Globus pallidus (tissue), 1 donor: ENCODE measurements at regions not wholly inside any gene's neighbourhood (a gene's known extent, or its start where the extent isn't known, plus 50 kb on each side); places are given as distances from the start of the nearest gene placed in this dataset.
A peak's percentile ranks its signal among the peaks of the same experiment; 100 is the strongest.
"Not testable (repeated sequence)": the region's sequence is repeated elsewhere in the genome, so short reads cannot be mapped to it uniquely, and the experiment has no call there.

Experiments
- DNase-seq: peaks from one replicate; pipeline ENCODE4 v3.0.0-alpha.2; 2015; ENCODE audit warnings: low spot score

DNA sequence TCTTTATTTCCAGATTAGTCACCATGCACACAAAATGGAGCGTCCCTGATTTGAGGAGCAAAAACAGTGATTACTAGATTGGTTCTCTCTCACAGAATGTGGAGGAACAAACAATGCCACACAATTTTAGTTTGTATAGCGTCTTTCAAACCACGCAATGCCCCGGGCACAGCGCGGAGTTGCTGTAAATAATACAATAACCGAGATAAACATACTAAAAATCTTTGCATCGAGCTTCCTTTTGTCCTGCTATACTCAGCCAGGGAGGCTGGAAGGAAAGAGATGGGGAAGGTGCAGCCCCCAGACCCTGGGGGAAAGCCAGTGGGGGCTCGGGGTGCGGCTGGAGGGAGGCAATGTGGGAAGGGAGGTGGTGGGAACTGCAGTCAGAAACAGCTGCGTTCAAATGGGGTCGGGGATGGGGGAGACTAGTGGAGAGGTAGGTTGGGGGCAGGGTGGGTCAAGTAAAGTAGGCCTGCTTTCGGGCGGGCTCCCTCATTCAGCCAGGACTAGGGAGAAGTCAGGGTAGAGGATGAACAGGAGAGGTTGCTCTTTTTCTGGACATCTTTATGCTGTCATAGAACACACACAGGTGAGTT is 366.3 kb downstream of the RPS6KC1 start:
- DNase-seq: no peak

DNA sequence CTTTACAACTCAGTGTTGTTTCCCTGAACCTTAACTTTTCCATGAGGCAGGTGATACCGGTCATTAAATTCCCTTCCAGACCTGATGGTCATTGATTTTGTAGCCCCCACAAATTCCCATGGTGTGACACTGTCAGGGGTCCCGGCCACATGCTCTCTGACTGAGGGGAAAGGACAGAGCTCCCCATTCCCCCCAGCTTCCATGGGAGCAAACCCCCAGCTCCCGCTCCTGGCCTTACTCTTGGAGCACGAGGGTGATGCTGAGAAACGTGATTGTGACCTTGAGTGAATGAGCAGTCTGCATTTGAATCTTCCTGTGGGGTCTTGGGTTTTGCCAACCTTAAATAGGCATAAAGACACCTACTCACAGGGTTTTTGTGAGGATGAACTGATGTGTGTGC is 366.8 kb downstream of the RPS6KC1 start:
- no peak for DNase-seq

DNA sequence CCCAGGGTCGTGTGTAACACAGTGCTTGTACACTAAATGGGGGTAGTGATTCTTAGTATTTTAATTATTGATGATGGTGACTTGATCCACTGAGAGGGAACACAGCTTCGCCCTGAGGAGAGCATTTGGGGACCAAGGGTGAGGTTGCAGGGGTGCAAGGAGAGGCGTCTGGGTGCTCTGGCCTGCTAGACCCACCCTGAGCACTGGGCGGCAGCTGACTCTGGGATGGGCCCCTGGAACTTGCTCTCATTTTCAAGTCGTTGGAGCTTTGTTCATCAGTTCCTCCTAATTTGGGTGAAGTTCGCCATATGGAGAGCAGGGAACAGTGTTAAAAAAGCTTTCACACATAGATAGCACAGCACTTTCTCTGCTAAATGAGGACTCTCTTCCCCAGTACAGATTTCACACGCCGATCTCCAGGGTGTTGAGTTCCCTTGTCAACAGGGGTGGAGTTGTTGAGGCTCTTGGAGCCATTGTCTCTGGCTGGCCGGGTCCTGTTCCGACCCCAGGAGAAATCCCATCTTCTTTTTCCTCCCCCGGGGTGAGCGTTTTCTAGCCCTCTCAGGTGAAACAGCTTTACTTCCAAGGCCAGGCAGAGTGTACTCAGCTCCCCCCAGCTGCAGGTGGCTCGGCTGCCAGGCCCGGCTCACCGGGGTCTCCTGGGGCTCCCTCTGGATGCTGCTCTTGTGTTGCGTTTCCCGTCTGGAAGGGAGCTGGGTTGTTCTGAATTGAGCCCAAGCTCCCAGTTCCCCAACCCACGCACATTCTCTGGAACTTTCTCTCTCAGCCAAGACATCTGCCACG is 367.4 kb downstream of the RPS6KC1 start:
- DNase-seq: no peak

DNA sequence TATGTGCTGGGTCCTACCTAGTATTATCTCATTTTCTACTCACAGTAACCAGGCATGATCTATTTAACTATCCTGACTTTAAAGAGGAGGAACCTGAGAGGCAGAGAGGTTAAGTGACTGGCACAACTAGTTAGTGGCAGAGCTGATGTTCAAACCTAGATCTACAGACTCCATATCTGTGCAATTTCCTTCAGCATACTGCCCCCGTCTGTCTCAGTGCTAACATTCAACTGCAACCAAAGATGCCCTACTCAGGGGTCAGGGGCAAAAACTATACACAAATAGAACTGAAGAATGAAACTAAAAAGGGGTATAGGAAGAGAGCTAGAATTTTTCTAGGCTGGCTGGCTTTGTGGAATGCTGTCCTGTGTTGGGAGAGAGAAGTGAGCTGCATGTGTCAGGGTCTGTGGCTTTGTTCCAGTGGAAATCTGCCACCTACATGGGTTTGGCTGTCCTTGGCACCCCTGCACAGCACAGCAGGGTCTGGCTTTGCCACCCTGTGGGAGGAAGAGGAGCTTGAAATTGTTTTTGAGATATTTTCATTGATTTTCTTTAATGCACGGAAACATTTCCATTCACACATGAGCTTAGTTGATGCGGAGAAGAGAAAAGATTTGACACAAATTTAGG is 368.5 kb downstream of the RPS6KC1 start:
- no peak for DNase-seq

DNA sequence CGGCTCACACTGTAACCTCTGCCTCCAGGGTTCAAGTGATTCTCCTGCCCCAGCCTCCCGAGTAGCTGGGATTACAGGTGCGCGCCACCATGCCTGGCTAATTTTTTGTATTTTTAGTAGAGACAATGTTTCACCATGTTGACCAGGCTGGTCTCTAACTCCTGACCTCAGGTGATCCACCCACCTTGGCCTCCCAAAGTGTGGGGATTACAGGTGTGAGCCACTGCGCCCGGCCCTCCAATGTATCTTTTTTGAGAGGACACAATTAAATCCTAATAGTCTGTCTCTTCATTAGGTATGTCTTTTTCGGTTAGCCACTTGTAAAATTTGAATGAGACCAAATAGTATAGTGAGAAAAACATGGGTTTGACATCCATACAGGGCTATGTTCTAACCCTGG is 370.1 kb downstream of the RPS6KC1 start:
- not testable (repeated sequence) for DNase-seq

DNA sequence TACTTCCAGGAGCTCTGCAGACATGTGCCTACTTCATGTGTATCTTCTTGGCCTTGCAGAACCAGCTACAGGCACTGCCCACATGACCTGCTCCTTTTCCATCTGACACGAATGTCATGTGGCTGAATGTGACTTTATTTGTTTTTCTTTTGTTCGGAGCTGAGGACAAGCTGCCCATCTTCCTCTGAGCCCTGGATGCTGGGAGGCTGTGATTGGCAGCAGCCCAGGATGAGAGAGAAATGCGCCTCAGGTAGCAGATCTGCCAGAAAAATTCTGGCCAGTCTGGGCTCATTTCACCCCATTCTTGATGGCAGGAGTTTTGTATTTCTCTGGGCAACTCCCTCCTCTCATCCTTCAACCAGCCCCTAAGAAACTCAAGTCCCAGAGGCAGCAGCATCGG is 372.0 kb downstream of the RPS6KC1 start:
- DNase-seq: no peak

DNA sequence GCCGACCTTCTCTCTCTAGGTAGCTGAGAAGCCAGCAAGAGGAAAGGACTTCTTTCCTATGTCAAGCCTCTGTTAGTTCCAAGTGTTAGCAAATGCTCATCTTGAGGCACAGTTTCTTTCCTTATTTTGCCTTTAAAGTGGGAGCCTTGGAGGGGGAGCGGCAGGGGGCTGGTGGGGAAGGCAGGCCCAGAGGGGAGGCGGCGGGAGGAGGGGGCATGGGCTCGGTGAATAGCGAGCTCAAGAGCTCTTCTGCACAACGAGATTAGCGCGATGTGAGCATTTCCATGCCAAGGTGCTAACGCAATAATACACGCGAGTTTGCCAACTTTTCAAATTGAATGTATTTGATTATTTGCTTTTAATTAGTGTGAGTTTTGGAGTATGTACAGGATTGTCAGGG is 372.6 kb downstream of the RPS6KC1 start:
- no peak for DNase-seq

DNA sequence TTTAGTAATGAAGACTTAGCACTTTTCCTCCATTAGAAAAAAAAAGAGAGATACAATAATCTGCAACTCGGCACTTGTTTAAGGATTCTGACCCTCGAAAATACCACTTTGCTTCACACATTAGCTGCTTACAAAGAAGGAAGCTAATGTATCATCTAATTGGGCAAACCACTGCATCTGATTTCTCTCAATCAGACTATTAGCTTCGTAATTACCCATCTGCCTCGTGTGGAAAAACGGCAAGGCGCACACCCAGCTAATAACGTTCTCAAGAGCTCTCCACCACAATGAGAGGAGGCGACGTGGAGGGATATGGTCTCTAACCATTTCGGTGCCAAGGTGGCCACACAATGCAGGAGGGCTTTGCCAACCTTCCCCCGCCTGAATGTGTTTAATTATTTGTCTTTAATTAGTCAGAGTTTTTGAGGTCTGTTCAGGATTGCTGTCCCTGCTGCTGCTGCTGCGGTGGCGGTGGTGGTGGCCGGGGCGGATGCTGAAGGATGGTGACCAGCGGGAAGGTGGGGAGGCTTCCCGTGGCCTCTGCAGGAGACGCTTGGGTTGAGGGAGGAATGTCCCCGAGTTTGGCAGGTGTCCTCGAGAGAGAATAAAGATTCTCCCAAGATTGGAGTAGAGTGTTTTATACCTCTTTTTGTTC is 374.5 kb downstream of the RPS6KC1 start:
- DNase-seq: no peak

DNA sequence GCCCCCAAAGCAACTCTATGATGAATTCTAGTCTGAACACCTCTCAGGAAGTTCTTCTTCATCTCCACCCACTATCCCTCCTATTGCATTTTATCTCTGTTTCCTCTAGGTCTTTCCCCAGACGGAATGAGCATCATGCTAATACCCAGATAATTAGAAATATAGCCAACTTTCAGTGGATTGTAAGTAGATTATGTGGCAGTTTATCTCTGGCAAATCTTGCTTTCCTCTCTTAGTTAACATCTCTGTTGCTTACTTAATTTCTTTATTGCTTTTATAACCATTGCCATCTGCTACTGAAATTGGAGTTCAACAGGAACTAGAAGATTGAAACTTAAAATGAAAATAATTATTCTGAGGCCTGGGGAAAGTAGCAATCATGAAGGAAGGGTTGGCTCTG is 378.6 kb downstream of the RPS6KC1 start:
- DNase-seq: no peak

DNA sequence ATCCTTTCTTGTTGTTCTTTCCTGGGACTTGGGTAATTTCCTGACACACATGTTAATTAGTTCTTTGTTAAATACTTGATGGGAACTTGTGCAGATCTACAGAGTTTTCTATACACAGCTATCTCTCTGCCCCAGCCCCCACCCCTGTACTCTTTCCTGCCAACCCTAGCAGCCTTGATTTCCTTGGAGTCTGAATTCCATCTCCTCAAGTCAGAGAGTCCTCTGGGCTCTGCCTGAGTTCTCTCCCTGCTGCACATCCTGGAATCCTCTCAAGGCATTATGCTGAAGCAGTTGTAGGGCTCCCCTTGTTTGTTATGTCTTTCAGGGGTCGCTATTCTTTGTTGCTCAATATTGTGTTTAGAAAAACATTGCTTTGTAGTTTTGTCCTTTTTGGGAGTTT is 384.7 kb downstream of the RPS6KC1 start:
- DNase-seq: no peak

DNA sequence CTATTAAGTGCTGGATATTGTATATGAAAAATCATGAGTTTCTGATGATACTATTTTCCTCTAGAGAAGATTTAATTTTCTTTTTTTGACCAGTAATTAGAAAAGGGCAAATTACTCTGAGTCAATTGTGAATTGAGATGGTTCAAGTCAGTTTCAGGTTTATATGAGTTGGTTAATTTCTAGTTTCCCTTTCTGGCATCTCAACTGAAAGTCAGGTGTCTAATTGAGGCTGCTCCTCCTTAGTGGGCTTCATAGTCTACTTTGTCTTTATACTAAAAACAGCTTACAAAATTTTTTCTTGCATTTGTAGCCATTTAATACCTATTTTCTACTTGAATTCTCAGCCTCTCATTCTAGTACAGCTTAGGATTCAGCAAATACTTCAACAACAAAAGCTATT is 387.3 kb downstream of the RPS6KC1 start:
- DNase-seq: no peak

DNA sequence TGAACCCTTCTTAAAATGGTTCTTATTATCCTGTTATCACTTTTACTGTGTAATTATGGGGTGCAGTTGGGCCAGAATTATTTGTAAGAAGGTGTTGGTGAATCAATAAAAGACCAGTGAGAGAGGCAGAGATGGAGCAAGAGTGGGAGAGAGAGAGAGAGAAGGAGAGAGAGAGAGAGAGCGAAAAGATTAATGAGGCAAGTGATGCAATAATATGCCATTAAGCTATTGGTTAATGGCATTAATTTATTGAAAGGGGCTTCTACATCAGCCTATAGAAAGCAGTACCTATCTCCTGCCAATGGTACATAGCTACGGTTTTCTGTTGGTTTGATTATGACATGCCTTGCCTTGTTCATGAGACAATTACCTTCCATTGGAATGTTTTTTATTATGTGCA is 388.7 kb downstream of the RPS6KC1 start:
- DNase-seq: no peak

DNA sequence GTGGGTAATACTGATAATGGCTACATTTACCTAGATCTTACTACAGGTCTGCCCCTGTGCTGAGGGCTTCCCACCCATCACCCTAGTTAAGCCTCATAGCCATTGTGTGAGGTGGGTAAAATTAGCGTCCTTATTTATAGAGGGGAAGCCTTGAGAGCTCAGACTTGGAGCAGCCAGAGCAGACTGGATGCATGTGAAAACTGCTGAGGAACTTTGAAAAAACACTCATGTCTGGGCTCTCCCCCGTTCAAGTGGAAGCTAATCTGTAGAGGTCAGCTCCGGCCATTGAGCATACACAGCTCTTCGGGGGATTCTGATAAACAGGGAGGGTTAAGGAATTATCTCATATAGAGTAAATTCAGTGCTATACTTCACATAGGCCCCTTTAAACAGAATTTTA is 389.7 kb downstream of the RPS6KC1 start:
- DNase-seq: no peak

DNA sequence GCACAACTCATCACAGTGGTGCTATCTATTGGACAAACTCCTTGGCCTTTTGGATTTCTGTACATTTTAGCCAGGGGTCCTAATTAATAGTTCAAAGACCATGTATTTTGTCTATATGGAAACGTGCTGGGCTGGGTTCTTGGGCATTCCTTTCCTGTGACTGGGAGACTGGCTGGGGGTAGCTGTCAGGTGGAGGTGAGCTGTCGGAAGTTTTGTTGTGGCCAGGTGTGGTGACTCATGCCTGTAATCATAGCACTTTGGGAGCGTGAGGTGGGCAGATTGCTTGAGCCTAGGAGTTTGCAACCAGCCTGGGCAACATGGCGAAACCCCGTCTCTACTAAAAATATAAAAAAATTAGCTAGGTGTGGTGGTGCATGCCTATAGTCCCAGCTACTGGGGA is 392.4 kb downstream of the RPS6KC1 start:
- DNase-seq: no peak

DNA sequence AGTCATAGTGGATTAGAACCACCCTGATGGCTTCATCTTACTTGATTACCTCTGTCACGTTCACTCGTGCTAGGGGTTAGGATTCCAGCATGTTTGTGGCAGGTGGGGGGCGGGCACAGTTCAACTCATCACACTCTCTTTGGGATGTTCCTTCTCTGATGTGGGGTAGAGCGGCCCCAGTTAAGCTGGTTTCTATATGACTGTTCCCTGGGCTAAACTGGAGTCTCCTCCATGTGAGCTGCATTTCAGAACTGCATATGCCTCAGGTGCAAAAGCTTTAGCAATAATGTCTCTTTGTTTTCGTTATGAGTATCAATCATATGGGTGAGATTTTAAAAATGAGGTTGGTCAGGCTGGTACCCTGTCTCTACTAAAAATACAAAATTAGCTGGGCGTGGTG is 393.2 kb downstream of the RPS6KC1 start:
- no peak for DNase-seq

DNA sequence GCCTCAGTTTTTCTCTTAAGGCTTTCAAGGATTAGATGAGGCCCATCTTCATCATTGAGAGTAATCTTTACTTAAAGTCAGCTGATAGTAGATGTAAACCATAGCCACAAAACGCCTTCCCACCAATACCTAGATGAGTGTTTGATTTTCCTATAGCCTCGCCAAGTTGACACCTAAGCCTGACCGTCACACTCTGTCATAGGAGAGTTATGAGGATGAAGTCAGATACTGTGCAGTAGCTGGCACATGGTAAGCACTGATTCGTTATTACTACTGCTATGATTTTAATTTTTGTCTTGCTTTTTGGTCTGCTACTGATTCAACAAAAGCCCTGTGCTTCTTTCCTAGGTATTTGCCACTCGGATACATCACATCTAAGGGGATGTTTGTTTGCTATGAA is 395.5 kb downstream of the RPS6KC1 start:
- no peak for DNase-seq

DNA sequence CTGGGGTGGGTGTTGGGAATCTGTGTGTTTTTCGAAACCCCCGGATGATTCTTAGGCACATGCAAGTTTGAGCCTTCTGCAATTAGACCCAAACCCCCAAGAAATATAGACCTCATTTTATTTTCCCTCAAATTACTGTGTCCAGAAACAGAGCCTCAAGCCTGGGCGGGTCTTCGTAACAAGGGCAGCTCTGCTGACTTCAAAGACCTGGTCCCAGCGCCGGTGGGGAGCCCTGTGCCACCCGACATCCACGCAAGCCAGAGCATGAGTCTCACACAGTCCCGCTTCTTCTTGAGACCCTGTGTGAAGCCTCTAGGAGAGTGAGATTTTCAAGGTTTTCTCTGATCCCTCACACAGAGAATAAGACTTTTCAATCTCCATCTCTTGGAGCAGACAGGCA is 397.3 kb downstream of the RPS6KC1 start:
- no peak for DNase-seq

DNA sequence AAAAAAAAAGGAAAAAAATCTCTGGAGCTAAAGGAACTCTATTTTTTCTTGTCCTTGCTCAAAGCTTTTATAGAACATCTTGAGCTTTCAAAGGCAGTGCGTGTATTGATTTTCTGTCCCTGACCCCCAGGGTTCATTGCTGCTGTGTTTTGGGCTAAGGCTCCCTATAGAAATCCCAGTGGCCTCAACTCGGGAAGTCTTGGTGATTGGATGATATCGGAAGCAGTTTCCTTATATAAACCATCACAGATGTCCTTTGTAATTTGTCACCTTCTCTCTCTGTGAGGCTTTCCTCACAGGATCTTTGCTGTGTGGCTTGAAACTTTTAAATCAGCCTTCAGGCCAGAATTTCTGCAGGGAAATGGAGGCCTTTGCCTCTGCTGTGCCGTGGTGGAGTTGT is 397.7 kb downstream of the RPS6KC1 start:
- no peak for DNase-seq

DNA sequence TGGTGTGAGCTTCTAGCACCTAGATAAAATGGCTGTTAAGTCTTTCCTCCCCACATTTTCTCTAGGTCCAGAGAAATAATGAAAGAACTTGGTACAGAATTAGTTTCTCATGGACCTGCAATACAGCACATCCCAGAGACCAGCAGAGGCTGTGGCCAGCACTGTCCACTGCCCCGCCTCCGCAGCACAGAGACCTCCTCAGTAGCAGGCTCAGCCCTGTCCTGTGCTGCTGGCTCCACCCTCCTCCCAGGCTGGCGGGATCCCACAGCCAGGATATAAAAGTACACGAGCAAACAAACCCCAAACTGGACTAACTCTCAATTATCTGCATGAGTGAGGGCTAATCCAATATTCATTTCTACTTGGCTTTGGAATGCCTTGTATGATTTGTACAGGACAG is 401.5 kb downstream of the RPS6KC1 start:
- DNase-seq: no peak

DNA sequence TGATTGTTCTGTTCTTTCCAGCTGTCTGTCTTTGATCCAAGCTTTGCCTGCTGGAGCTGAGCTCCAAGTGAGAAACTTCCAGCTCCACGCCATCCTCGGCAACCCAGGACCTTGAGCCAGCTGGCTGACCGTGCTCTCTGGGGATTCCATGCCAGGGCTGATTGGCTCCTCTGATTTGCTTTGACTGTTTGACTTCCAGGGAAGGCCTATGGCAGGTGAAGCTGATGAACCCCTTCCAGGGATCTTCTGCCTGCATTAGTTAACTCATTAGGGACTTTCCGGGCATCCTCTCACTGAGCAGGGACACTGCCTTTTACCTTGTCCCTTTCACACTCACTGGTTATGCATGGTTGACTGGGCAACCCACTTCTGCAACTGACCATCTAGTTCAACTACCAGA is 406.1 kb downstream of the RPS6KC1 start:
- DNase-seq: peak; percentile 5

DNA sequence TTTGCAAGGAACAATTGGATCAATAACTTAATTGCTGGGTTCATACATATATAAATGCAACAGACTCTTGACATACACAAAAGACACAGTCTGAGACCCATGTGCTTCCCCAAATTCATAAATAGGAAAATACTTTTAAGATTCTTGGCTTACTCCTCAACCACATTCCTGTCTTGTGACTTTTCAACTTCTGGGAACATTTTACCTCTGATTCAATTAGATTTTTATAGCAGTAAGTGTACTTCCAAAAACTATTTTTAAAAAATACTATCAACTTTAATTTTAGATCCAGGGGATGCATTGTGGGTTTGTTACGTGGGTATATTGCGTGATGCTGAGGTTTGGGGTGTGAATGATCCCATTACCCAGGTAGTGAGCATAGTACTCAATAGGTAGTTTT is 406.7 kb downstream of the RPS6KC1 start:
- DNase-seq: no peak

DNA sequence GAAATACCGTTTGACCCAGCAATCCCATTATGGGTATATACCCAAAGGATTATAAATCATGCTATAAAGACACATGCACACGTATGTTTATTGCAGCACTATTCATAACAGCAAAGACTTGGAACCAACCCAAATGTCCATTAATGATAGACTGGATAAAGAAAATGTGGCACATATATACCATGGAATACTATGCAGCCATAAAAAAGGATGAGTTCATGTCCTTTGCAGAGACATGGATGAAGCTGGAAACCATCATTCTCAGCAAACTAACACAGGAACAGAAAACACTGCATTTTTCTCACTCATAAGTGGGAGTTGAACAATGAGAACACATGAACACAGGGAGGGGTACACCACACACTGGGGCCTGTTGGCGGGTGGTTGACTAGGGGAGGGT is 411.3 kb downstream of the RPS6KC1 start:
- DNase-seq: not testable (repeated sequence)
